ENCODE measurements at regions not wholly inside any gene's neighbourhood (a gene's known extent, or its start where the extent isn't known, plus 50 kb on each side); places are given as distances from the start of the nearest gene placed in this dataset.

DNA sequence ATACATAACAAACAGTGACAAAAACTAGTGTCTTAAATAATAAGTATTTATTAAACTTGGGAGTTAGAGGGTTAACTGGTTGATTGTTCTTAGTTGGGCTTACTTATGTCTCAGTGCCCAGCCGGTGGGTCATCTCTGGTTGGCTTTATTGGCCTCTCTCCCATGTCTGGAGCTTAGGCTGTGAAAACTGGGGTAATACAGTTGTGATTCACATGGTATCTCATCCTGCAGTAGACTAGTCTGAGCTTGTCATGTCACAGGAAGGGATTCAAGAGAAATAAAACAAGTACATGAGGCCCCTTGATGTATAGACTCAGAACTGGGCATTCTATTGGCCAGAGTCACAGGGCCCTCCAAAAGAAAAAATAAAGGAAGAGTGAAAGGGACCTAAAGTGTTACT, 466.4 kb upstream of the SMC2 start:
- TF ChIP-seq POLR2AphosphoS5 (IDR thresholded peaks at IDR 0.05; ENCODE audit: low read depth, low read length) (no peak), SIN3A (IDR thresholded peaks at IDR 0.05; ENCODE audit: borderline replicate concordance, insufficient read depth, low read depth, low read length) (no peak), TCF7L2 (IDR thresholded peaks at IDR 0.05; ENCODE audit: low read depth, low read length) (no peak)
- TF ChIP-seq, protein P1, sequence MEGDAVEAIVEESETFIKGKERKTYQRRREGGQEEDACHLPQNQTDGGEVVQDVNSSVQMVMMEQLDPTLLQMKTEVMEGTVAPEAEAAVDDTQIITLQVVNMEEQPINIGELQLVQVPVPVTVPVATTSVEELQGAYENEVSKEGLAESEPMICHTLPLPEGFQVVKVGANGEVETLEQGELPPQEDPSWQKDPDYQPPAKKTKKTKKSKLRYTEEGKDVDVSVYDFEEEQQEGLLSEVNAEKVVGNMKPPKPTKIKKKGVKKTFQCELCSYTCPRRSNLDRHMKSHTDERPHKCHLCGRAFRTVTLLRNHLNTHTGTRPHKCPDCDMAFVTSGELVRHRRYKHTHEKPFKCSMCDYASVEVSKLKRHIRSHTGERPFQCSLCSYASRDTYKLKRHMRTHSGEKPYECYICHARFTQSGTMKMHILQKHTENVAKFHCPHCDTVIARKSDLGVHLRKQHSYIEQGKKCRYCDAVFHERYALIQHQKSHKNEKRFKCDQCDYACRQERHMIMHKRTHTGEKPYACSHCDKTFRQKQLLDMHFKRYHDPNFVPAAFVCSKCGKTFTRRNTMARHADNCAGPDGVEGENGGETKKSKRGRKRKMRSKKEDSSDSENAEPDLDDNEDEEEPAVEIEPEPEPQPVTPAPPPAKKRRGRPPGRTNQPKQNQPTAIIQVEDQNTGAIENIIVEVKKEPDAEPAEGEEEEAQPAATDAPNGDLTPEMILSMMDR (IDR thresholded peaks at IDR 0.05), result no peak
- TF ChIP-seq, protein P2, sequence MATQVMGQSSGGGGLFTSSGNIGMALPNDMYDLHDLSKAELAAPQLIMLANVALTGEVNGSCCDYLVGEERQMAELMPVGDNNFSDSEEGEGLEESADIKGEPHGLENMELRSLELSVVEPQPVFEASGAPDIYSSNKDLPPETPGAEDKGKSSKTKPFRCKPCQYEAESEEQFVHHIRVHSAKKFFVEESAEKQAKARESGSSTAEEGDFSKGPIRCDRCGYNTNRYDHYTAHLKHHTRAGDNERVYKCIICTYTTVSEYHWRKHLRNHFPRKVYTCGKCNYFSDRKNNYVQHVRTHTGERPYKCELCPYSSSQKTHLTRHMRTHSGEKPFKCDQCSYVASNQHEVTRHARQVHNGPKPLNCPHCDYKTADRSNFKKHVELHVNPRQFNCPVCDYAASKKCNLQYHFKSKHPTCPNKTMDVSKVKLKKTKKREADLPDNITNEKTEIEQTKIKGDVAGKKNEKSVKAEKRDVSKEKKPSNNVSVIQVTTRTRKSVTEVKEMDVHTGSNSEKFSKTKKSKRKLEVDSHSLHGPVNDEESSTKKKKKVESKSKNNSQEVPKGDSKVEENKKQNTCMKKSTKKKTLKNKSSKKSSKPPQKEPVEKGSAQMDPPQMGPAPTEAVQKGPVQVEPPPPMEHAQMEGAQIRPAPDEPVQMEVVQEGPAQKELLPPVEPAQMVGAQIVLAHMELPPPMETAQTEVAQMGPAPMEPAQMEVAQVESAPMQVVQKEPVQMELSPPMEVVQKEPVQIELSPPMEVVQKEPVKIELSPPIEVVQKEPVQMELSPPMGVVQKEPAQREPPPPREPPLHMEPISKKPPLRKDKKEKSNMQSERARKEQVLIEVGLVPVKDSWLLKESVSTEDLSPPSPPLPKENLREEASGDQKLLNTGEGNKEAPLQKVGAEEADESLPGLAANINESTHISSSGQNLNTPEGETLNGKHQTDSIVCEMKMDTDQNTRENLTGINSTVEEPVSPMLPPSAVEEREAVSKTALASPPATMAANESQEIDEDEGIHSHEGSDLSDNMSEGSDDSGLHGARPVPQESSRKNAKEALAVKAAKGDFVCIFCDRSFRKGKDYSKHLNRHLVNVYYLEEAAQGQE (IDR thresholded peaks at IDR 0.05; ENCODE audit: insufficient read depth in 1 of 2, low read depth in 2 of 2, low read length in 1 of 2), result no peak
- Histone ChIP-seq H3K27me3 (ENCODE audit: control insufficient read depth, insufficient read depth, low read length) (no peaks in the 10 kb centered on the region), H3K27ac (ENCODE audit: low read length) (no peak overlapping the region), H3K36me3 (ENCODE audit: control insufficient read depth, insufficient read depth, low read length) (no peaks in the 10 kb centered on the region), H3K4me1 (ENCODE audit: control insufficient read depth, insufficient read depth, low read length) (no peaks in the 10 kb centered on the region), H3K4me3 (ENCODE audit: low read depth in 2 of 2, low read length in 2 of 2) (no peak overlapping the region), H3K9me3 (ENCODE audit: control insufficient read depth, insufficient read depth, low read depth, low read length) (no peaks in the 10 kb centered on the region)
- intact Hi-C loops (cut with micrococcal nuclease; ENCODE audit: unreplicated experiment) (no loop called here), in situ Hi-C loops (cut with HindIII; ENCODE audit: low pct_unique_long_range_greater_than_20kb, low sequenced_read_pairs) (no loop called here)
- ATAC-seq (no peak), DNase-seq (ENCODE audit: low read depth, low spot score) (no peak)
- POLR2A ChIA-PET, result no interaction called here
- no TSS peak for BruUV-seq (replicated peaks)
- CTCF ChIA-PET, result no interaction called here

DNA sequence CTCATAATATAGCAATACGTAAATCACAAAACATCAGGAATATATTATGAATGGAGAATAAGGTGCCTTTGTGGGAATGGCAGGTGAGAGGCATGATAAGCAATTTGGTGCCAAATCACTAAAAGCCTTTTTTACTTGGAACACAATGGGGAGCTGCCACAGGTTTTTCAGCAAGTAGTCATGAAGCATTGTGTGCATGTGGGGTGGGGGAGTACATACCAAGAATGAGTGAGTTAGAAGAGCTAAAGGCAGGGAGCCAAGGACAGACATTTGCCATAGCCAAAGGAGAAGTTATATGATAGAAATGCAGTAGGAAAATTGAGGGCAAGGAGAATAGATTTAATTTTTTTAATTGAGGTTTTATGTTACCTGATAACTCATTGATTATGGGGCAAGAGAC, 445.0 kb upstream of the SMC2 start:
- ATAC-seq, result no peak
- H3K27ac ChIP-seq (ENCODE audit: low read length), result no peak overlapping the region
- H3K27me3 ChIP-seq (ENCODE audit: control insufficient read depth, insufficient read depth, low read length), result no peaks in the 10 kb centered on the region
- H3K36me3 ChIP-seq (ENCODE audit: control insufficient read depth, insufficient read depth, low read length), result no peaks in the 10 kb centered on the region
- intact Hi-C loops (cut with micrococcal nuclease; ENCODE audit: unreplicated experiment) (no loop called here), in situ Hi-C loops (cut with HindIII; ENCODE audit: low pct_unique_long_range_greater_than_20kb, low sequenced_read_pairs) (no loop called here)
- no peak overlapping the region for H3K4me3 ChIP-seq (ENCODE audit: low read depth in 2 of 2, low read length in 2 of 2)
- TF ChIP-seq TCF7L2 (IDR thresholded peaks at IDR 0.05; ENCODE audit: low read depth, low read length) (no peak), SIN3A (IDR thresholded peaks at IDR 0.05; ENCODE audit: borderline replicate concordance, insufficient read depth, low read depth, low read length) (no peak), POLR2AphosphoS5 (IDR thresholded peaks at IDR 0.05; ENCODE audit: low read depth, low read length) (no peak)
- TF ChIP-seq, protein P2 (IDR thresholded peaks at IDR 0.05; ENCODE audit: insufficient read depth in 1 of 2, low read depth in 2 of 2, low read length in 1 of 2), result no peak
- TF ChIP-seq, protein P1 (IDR thresholded peaks at IDR 0.05), result no peak
- no peaks in the 10 kb centered on the region for H3K9me3 ChIP-seq (ENCODE audit: control insufficient read depth, insufficient read depth, low read depth, low read length)
- DNase-seq (ENCODE audit: low read depth, low spot score), result no peak
- H3K4me1 ChIP-seq (ENCODE audit: control insufficient read depth, insufficient read depth, low read length), result no peaks in the 10 kb centered on the region
- ChIA-PET POLR2A (no interaction called here), CTCF (no interaction called here)
- no TSS peak for BruUV-seq (replicated peaks)
